ENCODE measurements at regions not wholly inside any gene's neighbourhood (a gene's known extent, or its start where the extent isn't known, plus 50 kb on each side); places are given as distances from the start of the nearest gene placed in this dataset.

DNA sequence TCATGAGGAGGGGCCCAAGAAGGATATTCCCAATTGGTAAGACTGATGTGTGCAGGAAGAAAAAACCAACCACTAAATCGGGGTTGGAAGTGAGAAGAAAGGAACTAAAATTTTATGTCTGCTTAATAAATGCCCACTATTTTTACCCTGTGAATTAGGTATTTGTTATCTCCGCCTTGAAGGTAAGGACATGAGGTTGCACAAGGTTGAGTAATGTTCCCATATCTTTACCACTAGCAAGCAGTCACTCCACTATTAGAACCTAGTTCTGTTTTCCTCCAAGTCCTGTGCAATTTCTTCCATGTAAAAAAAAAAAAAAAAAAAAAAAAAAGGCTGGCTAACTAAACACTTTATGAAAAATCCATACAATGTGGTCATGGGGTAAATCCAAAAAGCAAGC lies 318.5 kb upstream of the SLCO3A1 start:
- no peak for TF ChIP-seq POLR2AphosphoS5 (IDR thresholded peaks at IDR 0.05; ENCODE audit: insufficient read depth in 1 of 2, low read depth in 1 of 2)
- TF ChIP-seq, protein P1, sequence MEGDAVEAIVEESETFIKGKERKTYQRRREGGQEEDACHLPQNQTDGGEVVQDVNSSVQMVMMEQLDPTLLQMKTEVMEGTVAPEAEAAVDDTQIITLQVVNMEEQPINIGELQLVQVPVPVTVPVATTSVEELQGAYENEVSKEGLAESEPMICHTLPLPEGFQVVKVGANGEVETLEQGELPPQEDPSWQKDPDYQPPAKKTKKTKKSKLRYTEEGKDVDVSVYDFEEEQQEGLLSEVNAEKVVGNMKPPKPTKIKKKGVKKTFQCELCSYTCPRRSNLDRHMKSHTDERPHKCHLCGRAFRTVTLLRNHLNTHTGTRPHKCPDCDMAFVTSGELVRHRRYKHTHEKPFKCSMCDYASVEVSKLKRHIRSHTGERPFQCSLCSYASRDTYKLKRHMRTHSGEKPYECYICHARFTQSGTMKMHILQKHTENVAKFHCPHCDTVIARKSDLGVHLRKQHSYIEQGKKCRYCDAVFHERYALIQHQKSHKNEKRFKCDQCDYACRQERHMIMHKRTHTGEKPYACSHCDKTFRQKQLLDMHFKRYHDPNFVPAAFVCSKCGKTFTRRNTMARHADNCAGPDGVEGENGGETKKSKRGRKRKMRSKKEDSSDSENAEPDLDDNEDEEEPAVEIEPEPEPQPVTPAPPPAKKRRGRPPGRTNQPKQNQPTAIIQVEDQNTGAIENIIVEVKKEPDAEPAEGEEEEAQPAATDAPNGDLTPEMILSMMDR (IDR thresholded peaks at IDR 0.05): no peak
- no peak for TF ChIP-seq POLR2A (IDR thresholded peaks at IDR 0.05)
- DNase-seq (ENCODE audit: extremely low spot score in 2 of 2): no peak
- no peak overlapping the region for H3K4me3 ChIP-seq
- H3K27ac ChIP-seq: no peak overlapping the region
- H3K9me3 ChIP-seq: no peaks in the 10 kb centered on the region
- intact Hi-C loops (cut with DNase I): no loop called here
- no peaks in the 10 kb centered on the region for H3K36me3 ChIP-seq
- peaks cover 13% of the 10 kb centered on the region for H3K4me1 ChIP-seq
- H3K27me3 ChIP-seq: no peaks in the 10 kb centered on the region

DNA sequence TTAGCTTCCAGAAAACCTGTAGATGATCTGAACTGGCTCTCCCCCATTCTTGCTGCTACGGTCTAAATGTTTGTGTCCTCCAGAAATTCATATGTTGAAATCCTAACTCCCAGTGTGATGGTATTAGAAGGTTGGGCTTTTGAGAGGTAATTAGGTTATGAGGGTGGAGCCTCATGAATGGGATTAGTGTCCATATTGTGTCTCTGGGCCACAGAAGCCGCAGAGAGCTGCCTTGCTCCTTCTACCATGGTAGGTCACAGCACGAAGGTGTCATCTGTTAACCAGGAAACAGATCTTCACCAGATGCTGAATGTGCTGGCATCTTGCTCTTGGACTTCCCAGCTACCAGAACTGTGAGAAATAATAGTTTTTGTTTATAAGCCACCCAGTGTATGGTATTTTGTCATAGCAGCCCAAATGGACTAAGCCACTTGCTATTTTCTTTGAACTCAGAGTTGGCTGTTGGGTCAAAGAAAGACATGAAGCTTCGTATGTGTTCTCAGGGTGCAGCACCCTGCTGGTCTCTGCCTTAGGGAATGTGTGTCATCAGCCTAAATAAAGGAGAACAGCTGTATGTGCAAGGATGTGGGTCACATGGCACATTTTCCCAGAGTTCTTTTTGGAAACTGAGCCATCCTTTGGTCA lies 317.5 kb upstream of the SLCO3A1 start:
- no peak overlapping the region for H3K27ac ChIP-seq
- intact Hi-C loops (cut with DNase I): no loop called here
- peaks cover 13% of the 10 kb centered on the region for H3K4me1 ChIP-seq
- no peaks in the 10 kb centered on the region for H3K9me3 ChIP-seq
- H3K27me3 ChIP-seq: no peaks in the 10 kb centered on the region
- TF ChIP-seq, protein P1 (IDR thresholded peaks at IDR 0.05): no peak
- TF ChIP-seq POLR2AphosphoS5 (IDR thresholded peaks at IDR 0.05; ENCODE audit: insufficient read depth in 1 of 2, low read depth in 1 of 2) (no peak), POLR2A (IDR thresholded peaks at IDR 0.05) (no peak)
- H3K36me3 ChIP-seq: no peaks in the 10 kb centered on the region
- H3K4me3 ChIP-seq: no peak overlapping the region
- DNase-seq (ENCODE audit: extremely low spot score in 2 of 2): peak in 1 of 2 donors; percentile 52

DNA sequence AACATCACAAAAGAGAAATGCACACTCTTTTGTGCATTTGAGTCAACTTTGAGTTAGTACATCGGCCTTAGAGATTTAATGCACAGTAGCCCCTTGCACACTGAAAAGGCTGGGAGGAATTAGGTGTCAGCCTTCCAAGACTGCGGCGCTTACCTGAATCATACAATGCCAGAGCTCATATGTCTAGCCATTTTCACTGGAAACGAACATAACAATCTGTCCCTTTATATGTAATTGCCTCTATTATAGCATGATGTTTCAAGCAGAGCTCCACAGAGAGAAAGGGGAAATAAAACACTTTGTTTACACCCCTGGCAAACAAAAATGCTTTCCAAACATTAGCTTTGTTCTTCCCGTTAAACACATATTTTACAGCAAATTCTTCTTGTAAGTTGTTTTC lies 315.7 kb upstream of the SLCO3A1 start:
- Histone ChIP-seq H3K4me3 (no peak overlapping the region), H3K4me1 (peaks cover 13% of the 10 kb centered on the region), H3K36me3 (no peaks in the 10 kb centered on the region), H3K27me3 (no peaks in the 10 kb centered on the region), H3K27ac (no peak overlapping the region), H3K9me3 (no peaks in the 10 kb centered on the region)
- DNase-seq (ENCODE audit: extremely low spot score in 2 of 2): peak in 1 of 2 donors; percentile 37
- intact Hi-C loops (cut with DNase I): no loop called here
- no peak for TF ChIP-seq POLR2A (IDR thresholded peaks at IDR 0.05)
- no peak for TF ChIP-seq POLR2AphosphoS5 (IDR thresholded peaks at IDR 0.05; ENCODE audit: insufficient read depth in 1 of 2, low read depth in 1 of 2)
- TF ChIP-seq, protein P1 (IDR thresholded peaks at IDR 0.05): no peak

DNA sequence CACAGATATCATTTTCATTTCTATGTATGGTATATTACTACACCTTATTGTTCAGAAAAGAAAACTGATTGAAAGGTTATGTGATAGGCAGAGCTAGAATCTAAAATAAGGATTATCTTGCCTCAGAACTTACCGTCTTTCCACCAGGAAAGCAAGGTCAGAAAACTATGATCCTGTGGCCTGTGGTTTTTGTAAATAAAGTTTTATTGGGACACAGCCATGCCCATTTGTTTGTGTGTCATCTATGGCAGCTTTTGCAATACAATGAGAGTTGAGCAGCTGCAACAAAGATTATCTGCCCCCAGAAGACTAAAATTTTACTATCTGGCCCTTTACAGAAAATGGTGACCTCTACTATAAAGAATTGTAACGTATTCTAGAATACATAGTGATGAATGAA lies 314.7 kb upstream of the SLCO3A1 start:
- TF ChIP-seq, protein P1 (IDR thresholded peaks at IDR 0.05): no peak
- no peak for TF ChIP-seq POLR2AphosphoS5 (IDR thresholded peaks at IDR 0.05; ENCODE audit: insufficient read depth in 1 of 2, low read depth in 1 of 2)
- TF ChIP-seq POLR2A (IDR thresholded peaks at IDR 0.05): no peak
- no peaks in the 10 kb centered on the region for H3K36me3 ChIP-seq
- intact Hi-C loops (cut with DNase I): no loop called here

DNA sequence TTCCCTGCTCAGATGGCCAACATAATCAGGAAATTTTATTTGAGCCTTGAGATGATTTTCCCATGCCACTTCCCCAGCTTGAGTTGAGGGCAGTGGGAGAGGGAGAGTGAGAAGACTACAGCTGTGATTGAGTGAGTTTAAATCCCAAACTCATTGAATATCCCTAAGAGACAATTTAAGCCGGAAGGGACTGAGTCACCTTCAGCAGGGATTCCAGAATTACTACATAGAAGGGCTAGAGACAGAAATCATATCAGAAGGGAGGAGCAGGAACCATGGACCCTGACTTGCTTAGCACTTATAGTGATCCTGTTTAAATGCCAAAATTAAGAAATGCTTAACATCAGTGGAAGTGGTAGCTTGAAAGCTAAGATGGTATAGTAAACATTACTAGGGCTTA lies 312.2 kb upstream of the SLCO3A1 start:
- Histone ChIP-seq H3K4me1 (peaks cover 5% of the 10 kb centered on the region), H3K4me3 (no peak overlapping the region), H3K9me3 (no peaks in the 10 kb centered on the region), H3K36me3 (no peaks in the 10 kb centered on the region), H3K27ac (no peak overlapping the region), H3K27me3 (no peaks in the 10 kb centered on the region)
- no peak for TF ChIP-seq POLR2A (IDR thresholded peaks at IDR 0.05)
- no peak for TF ChIP-seq POLR2AphosphoS5 (IDR thresholded peaks at IDR 0.05; ENCODE audit: insufficient read depth in 1 of 2, low read depth in 1 of 2)
- TF ChIP-seq, protein P1 (IDR thresholded peaks at IDR 0.05): no peak
- intact Hi-C loops (cut with DNase I): no loop called here
- peak in 1 of 2 donors; percentile 3 for DNase-seq (ENCODE audit: extremely low spot score in 2 of 2)

More for the DNA sequence above, 314.7 kb upstream of the SLCO3A1 start:
- Histone ChIP-seq H3K27me3 (no peaks in the 10 kb centered on the region), H3K9me3 (no peaks in the 10 kb centered on the region), H3K4me3 (no peak overlapping the region), H3K27ac (no peak overlapping the region), H3K4me1 (peaks cover 13% of the 10 kb centered on the region)
- no peak for DNase-seq (ENCODE audit: extremely low spot score in 2 of 2)
